HG03159 (cell line): ENCODE measurements at regions not wholly inside any gene's neighbourhood (a gene's known extent, or its start where the extent isn't known, plus 50 kb on each side); places are given as distances from the start of the nearest gene placed in this dataset.
"Not testable (repeated sequence)": the region's sequence is repeated elsewhere in the genome, so short reads cannot be mapped to it uniquely, and the experiment has no call there.

ENCODE experiments used
- ATAC-seq: cut with Tn5 transposase; IDR thresholded peaks from one replicate; pipeline ENCODE4 v1.9.1; 2021; ENCODE audit warnings: mild to moderate bottlenecking, moderate library complexity; ENCODE audit not compliant: unreplicated experiment

DNA sequence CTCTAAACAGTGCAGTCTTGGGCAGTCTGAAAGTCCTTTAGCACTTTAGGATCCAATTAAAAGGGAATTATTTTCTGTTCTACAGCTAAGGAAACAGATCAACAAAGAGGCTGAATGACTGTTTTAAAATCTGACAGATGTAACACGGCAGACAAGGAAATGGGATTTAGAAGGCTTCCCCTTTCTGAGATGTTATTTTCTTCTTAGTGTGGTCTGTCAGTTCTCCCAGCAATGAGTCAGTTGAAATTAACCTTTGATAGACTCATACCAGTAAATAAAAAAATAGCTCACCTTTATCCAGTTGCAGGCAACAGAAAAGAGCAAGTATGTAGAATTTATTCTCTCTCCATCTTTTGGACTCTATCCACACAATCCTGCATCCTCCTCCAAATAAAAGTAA is 98.1 kb downstream of the NEDD1 start:
- ATAC-seq, result no peak

DNA sequence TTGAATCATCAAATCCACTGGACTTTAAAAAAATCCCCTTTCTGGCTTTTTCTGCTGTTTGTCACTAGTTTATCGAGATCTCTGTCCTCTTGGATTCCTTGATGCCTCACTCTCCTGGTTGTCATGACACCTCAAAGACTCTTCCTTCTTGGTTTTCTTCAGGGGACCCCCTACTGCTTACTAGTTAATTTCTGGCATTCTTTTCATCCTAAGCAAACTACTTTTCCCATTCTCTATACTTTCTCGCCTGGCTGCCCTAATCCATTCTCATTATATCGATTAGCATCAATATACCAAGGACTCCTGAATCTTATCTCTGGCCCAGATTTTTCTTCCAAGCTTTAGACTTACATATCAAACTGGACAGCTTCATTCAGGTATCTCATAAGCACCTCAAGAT is 98.6 kb downstream of the NEDD1 start:
- ATAC-seq, result no peak

DNA sequence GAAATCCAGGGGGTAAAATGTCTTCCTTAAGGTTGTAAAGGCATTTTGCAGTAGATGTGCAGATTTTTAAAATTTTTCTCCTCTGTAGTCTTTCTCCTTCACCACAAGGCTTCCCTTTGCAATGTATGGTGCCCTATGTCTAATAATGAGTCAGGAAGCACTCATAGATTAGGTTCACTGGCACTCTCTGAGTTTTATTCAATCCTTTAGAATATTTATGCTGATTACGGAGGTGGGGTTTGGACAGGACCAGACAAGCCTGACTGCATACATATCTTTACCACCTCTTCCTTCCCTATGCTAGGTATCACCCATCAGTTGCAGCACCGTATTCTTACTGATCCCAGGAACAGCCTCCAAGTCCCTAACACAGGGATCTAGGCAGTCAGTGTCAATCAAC is 99.5 kb downstream of the NEDD1 start:
- no peak for ATAC-seq

DNA sequence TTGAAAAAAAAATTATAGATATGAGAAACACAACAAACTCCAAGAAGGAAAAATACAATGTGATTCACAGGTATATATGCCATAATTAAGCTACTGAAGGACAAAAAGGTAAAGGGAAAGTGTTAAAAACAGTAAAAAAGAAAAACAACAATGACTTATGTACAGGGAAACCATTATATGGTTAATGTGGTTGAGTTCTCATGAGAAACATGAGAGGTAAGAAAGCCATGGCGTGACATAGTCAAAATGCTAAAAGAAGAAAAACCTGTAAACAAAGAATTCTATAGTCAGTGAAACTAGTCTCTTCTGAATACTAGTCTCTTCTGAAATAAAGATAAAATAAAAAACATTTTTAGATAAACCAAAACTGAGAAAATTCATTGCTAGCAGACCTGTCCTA is 109.1 kb downstream of the NEDD1 start:
- no peak for ATAC-seq

DNA sequence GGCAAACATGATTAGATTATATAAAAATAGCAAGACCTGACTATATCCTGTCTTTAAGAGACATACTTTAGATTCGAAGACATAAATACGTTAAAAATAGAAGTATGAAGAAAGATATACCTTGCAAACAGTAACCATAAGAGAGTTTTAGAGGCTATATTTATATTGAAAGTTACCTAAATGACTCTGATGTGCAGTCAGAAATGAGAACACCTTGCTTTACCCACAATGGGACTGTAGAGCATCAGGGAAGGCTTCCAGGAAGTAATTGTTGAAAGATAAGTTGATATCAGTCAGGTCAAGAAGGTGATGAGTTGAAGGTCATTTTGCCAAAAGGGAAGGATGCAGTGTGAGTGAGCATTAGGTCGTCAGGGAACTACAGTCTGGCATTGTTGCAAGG is 110.2 kb downstream of the NEDD1 start:
- no peak for ATAC-seq

DNA sequence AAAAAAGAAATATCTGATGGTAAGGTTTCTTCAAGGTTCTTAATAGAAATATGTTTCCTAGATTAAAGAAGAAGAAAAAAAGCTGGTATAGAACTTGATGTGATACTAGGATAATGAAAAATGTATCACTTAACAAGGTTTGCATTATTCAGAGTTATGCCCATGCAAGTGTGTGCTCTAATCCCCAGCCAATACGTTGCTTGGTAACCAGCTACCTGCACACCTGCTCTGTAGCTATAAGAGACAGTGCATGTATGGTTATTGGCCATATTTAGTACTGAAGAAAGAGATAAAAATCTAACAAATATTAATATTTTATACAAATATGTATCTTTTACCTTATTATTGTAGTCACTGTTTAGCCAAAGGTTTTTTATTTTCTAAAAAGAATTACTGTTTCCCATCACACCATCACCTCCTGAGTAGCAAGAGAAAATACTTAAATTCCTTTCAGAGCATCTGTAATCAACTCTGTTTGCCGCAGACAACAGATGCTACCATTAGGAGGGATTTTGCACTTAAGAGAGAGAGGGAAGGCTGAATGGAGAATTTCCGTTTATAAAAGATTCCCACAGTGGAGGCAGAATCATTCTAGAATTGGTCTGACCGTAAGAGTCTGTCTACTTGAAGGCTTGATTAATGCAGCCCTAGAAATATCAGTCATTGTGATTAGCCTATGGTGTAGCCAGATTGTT is 115.6 kb downstream of the NEDD1 start:
- no peak for ATAC-seq

DNA sequence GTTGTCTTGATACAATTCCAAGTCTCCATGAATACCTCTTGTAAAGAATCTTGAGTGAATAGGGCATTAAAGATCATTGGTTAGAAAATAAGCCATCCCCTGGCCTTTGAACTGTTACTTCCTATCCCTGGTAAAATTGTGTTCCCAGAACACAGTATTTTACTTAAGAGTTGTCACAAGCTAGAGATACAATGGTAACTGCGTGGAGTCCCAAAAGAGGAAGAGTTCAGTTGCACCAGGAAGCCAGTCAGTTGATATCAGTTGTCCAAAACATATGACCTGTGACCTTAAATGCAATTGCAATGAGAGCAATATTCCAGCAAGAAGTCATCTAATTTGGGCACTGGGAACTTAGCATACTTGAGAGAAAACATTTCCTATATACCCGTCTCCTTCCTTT is 117.3 kb downstream of the NEDD1 start:
- ATAC-seq, result no peak

DNA sequence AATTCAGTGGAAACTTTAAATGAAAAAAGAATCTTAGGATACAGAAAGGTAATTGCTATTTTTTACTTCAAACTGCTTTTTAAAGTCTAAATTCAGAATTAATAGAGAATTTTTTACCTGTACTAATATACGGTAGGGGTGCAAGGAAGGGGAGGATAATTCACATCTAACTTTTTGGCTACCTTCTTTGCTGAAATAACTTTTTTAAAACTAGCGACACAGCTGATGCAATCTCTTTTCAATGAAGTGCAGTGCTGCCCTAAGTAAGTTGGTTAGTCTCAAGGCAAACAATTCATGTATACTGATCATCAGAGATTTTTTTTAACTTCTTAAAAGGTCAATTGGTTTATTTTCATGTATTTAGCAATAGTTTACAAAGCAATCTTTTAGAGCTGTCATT is 119.8 kb downstream of the NEDD1 start:
- ATAC-seq, result no peak

DNA sequence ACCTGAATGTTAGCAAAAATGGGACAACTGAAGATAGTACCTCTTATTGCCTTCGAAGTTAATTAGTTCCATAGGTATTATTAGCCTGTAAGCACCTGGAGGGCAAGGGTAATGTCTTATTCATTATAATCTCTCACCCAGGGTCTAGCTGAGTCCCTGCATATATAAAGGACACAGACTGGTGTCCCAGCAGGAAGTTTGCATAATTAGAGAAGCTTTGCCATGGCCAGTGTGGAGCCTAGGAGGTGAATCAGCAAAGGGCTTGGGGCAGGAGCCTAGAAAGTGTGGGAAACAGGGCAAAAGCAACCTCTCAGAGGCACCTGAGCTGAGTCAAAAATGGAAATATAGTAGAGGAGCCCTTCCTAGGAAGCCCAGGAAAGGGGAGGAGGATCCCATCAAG is 120.4 kb downstream of the NEDD1 start:
- no peak for ATAC-seq

DNA sequence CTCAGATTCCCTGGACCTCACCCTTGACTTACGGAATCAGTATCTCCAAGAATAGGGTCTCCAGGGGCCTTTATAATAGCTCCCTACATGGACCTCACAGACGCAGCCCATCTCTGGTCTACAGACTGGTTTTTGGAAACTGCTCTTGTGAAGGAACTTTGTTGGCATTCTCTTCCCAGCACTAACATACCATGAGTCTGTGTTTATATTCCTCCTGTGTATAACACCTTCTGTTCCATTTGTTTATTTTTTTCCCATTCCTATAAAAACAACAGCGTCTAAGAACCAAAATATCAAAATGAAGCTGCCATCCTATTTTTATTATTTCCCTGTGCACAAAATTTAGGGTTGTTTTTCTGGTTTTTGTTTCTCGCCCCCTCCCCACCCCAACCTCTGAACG is 131.1 kb downstream of the NEDD1 start:
- ATAC-seq, result no peak

DNA sequence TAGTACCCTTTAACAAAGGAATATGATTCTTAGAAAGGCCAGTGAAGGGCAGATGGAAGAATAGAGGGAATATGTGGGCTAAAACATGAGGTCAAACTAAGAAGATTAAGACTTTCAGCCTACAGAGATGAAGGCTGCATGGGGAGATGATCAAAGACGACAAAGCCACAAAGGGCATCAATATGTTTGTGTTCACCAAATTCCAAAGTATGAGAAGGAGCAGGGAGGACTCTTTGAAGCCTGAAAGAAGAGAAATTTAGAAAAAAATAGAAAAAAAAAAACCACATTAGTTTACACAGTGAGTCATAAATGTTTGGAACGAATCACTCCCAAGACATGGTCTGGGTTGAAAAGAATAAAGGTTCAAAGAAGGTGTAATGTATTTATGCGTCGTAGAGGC is 131.8 kb downstream of the NEDD1 start:
- ATAC-seq, result no peak

DNA sequence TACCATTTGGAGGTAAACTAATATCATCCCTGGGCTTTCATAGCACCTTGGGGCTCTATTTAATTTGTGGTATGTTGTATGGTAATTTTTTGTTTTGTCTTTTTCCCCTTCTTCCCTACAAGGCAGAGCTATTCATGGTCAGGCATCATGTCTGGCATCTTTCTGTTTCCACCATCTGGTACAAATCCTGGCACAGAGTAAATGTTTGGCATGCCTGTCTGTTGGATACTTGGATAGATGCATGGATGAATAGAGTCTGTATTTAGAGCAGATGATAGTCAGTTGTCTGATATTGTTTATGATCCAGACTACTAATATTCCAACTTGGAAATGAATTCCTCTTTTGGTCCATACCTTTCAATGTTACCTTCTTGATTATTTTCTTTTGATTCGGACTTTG is 139.8 kb downstream of the NEDD1 start:
- no peak for ATAC-seq

DNA sequence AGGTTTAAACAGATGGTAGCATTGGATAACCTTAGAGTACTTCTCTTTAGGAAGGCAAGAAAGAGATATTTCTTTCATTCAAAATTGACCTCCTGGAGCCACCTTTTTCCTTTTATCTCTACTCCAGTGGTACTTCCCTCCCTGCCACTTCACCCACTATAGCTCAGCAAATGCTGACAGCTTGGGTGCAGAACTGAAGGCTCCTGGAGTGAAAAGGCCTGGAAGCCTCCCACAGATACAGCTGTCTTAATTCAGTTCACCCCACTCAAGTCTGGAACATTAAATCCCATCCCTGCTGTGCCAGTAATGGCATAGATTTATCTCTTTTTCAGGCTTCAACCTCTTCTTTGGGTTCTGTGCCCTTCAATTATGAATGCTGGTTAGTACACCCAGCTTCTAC is 140.3 kb downstream of the NEDD1 start:
- no peak for ATAC-seq

DNA sequence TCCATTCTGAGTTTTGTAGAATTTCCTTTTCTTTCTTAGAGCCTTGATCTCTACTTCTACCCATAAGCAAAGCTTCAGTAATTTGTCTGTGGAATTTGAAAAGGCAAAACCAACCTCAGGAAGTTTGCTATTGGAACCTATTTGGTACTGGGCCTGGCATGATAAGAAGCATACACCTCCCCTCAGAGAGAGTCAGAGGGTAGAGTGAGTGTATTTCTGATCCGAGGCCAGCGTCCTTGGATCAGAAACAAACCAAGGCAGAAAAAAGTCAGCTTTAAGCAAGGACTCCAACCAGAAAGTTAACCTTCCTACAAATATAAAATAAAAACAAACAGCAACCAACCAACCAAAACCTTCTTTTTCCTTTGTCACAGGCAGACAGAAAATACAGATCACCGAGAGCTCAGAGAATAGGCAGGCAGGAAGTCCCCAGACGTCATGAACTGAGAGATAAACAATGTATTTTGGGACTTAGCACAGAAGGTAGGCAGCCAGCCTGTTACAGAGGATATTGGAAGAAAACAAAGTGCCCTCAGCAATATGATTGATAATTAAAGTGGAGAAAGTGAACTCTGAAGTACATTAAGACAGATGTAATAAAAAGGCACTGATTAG is 141.5 kb downstream of the NEDD1 start:
- ATAC-seq, result no peak

DNA sequence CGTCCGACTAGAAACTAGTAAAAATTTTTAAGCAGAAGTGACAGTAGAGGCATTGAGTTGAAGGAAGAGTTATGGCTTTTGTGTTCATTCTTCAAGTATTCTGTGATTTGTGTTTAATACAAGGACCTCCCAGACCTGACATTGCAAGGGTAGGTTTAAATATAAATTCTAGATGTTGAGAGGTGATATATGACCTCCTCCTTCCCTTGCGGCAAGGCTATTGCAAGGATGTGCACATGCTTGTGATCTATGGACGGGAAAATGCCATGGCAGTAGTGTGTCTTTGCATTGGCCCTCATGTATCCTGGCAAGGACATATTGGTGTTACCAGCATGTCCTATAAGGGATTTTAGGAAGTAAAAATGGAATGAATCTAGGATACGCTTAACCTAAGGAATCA is 143.5 kb downstream of the NEDD1 start:
- no peak for ATAC-seq

DNA sequence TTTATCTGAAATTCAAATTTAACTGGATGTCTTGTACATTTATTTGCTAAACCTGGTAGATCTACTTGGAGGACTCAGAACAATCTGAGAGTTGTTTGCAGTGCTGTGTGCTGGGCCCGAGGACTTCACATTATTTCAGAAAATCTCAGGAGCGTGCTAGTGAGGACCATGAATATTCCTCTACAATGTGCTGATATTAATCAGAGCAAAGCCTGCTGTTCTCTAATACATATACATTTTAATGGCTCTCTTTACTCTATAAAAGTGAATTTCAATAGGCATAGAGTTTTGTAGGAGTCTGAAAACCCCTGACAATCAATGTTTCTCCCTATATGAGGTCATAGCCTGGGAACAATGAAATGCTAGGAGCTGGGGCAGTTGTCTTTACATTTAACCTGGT is 144.3 kb downstream of the NEDD1 start:
- no peak for ATAC-seq

DNA sequence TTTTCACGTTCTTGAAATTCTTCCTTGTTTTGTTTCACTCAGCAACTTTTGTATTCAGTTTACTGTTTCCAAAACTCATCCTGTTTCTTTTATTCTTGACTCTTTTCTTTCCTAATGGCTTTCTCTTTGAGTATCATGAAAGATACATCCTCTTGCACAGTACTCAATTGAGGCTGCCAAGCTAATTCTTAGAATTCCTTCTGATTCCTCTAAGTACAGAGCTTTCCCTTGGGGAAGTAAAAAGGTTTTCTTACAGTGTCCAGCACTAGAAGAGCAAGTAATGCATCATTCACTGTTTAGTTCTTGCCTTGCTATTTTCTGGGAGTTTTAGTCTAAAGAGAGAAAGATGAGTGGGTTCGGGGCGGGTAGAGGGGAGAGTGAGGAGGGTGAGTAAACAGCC is 154.1 kb downstream of the NEDD1 start:
- no peak for ATAC-seq

DNA sequence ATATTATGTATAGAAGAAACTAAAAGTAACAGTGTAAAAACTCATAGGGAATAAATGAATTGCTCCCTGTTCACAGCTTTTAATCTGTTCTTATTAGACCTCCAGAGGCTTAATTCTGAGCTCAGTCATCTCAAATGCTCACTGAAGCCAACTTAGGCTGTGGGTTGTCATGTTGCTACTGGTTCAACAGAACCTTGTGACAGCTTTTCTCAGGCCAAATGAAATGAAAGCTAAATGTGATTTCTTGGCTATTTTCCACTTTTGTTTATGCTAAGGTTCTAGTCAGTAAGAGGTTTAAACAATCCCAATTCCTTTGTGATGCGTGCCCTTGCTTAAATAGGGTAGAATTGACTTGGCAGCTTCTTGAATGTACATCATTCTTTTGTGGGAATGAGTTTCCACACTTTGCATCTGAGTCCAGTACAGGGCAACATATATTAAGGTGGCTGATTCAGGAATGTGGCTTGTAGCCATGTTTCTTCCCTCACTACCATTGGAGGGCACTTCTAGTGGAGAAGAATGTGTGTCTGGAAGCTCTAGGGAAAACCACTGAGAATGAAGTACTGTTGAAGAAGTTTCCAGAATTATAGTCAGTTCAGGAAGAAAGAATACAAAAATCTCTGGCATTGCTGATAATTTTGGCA is 156.4 kb downstream of the NEDD1 start:
- no peak for ATAC-seq

DNA sequence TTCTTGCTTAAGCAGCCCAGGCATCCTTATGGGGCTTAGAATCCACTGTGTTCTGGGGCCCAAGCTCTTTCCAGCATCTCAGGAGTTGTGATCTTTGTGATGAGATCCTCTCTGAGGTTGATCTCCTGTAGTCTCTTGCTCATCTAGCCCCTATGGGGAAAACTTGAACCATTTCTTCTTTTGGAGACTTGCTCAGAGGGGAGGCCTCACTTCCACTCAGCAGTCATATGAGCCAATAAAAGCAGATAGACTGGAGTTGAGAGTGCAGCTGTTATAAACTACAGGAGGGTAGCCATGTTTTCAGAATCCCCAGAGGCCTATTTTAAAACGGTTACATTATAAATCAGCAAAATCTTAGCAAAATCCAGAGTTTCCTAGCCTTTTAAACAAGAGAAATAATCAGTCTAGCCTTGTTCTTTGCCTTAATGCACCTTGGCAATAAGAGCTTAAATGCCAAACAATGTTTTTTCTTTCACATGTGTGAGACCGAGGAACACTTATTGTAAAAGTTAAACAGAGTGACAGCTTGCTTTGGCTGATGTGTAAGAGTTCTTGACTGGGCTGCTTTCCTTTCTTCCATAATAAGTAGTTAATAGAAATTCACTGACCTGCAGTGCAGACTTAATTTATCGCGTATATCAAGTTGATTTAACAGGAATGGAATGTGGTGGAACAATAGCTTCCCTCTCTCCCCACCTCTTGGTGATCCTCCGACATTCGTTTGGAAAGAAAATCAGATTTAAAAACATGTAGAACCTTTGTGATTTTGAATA is 168.3 kb downstream of the NEDD1 start:
- ATAC-seq, result no peak

DNA sequence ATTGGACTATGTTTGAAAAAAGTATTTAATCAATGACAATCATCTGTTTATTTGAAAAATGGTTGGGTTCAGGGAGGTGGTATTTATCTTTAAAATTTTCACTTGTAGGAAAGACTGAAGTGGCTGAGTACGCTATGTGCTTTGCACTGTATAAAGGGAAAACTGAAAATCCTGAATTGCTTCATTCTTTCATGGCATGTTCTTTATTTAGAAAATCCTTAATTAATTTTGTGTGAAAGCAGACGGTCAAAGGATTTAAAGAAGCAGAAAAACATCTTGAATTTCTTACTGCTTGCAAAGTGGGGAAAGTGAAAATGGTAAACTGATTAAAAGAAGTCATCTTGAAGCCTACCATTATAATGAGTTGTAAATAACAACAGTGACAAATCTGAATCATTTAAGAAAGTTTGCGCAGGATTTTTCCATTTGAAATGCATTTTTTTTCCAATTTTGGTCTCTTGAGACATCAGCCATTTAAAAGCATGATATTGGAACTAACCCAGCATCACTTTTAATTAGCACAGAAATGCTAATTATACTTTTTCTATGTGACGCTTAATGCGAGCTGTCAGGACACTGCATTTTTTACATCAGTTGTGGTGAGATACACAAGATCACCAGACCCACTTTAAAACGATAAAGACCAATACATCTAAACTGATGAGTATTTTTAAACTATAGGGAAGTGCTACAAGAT is 169.0 kb downstream of the NEDD1 start:
- no peak for ATAC-seq

DNA sequence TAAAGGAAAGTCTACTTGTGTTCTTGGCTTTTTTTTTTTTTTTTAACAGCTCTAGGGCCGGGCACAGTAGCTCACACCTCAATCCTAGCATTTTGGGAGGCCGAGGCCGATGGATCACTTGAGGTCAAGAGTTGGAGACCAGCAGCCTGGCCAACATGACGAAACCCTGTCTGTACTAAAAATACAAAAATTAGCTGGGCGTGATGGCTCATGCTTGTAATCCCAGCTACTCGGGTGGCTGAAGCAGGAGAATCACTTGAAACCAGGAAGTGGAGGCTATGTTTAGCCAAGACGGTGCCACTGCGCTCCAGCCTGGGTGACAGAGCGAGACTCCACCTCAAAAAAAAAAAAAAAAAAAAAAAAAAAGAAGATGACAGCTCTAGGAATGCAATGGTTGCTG is 169.9 kb downstream of the NEDD1 start:
- not testable (repeated sequence) for ATAC-seq
